ENCODE measurements at regions not wholly inside any gene's neighbourhood (a gene's known extent, or its start where the extent isn't known, plus 50 kb on each side); places are given as distances from the start of the nearest gene placed in this dataset.

DNA sequence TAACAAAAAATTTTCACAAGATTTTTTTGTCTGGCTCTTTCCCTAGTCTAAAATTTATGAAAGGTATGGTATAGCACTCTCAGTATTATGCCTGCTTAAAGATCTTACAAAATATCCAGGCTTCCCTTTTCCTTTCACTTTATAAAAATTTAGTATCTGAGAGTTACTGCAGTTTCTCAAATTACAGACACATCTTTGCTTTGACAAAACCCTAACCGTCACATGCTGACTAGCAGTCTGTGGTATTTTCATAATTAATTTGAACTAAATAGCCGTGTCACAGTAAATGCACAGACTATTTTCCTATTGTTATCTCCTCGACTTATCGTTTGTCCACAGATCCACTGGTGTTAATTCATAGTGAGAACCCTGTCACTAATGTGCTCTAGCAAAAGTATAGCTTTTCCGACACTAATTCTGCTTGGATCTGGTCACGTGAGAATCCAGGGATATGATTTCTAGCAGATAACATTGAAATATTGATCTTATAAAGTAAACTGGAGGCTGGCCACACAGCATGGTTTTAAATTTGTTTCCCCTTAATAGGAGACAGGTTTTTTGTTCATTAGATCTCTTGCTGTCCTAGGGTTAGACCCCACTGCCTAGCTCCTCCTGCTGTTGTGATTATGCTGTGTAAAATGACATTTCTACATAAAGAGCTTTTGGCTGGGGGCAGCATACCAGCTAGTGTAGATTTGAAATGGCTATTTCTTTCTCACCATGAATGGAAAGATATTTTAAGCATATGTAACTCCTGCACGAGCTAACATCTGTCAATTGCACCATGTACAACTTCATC is 340.6 kb upstream of the SASH1 start:
- no peaks in the 10 kb centered on the region for H4K20me1 ChIP-seq (ENCODE audit: insufficient read depth, low read length)
- no peak overlapping the region for H2AFZ ChIP-seq (replicated peaks; ENCODE audit: low read length, poor library complexity)
- no peak overlapping the region for H4K8ac ChIP-seq (ENCODE audit: low read depth in 2 of 2, low read length in 2 of 2)
- no peak overlapping the region for H3K14ac ChIP-seq (replicated peaks; ENCODE audit: low read depth, low read length)
- ATAC-seq (ENCODE audit: low read depth) = peak; percentile 56
- no peak for DNase-seq
- no peak overlapping the region for H4K5ac ChIP-seq (ENCODE audit: low read depth, low read length)
- no peaks in the 10 kb centered on the region for H3K36me3 ChIP-seq (ENCODE audit: control insufficient read depth, insufficient read depth, low read length)
- POLR2A ChIA-PET (ENCODE audit: unreplicated experiment) = no interaction called here
- H3K4me2 ChIP-seq (ENCODE audit: low read depth, low read length) = peak overlapping the region; percentile 77
- dilution Hi-C loops (cut with HindIII; ENCODE audit: low sequenced_read_pairs, unreplicated experiment) (no loop called here), intact Hi-C loops (cut with micrococcal nuclease) (no loop called here), in situ Hi-C loops (cut with MboI; ENCODE audit: low sequenced_read_pairs) (no loop called here)
- H2BK120ac ChIP-seq (ENCODE audit: low read depth, low read length) = no peak overlapping the region
- H3K79me1 ChIP-seq (ENCODE audit: low read depth in 1 of 2, low read length in 2 of 2) = no peaks in the 10 kb centered on the region
- no peaks in the 10 kb centered on the region for H3K4me1 ChIP-seq (ENCODE audit: control insufficient read depth, insufficient read depth, low read length)
- no TSS peak for BruUV-seq (replicated peaks)
- no peak overlapping the region for H2BK20ac ChIP-seq (ENCODE audit: low read depth, low read length)
- TF ChIP-seq, protein P1, sequence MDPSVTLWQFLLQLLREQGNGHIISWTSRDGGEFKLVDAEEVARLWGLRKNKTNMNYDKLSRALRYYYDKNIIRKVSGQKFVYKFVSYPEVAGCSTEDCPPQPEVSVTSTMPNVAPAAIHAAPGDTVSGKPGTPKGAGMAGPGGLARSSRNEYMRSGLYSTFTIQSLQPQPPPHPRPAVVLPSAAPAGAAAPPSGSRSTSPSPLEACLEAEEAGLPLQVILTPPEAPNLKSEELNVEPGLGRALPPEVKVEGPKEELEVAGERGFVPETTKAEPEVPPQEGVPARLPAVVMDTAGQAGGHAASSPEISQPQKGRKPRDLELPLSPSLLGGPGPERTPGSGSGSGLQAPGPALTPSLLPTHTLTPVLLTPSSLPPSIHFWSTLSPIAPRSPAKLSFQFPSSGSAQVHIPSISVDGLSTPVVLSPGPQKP (IDR thresholded peaks at IDR 0.05; ENCODE audit: borderline replicate concordance, low read depth, low read length) = no peak
- TF ChIP-seq MAZ (IDR thresholded peaks at IDR 0.05; ENCODE audit: borderline replicate concordance, low read depth, low read length) (no peak), FOS (IDR thresholded peaks at IDR 0.05; ENCODE audit: low read depth, low read length) (no peak), CHD1 (IDR thresholded peaks at IDR 0.05; ENCODE audit: low read depth, low read length) (no peak), POLR2A (IDR thresholded peaks at IDR 0.05; ENCODE audit: low read depth, low read length) (no peak), RCOR1 (IDR thresholded peaks at IDR 0.05; ENCODE audit: insufficient replicate concordance, low read length) (no peak), RFX5 (IDR thresholded peaks at IDR 0.05; ENCODE audit: low read depth, low read length) (no peak), SMC3 (IDR thresholded peaks at IDR 0.05; ENCODE audit: low read depth, low read length) (no peak), NFE2L2 (IDR thresholded peaks at IDR 0.05; ENCODE audit: low read depth, low read length) (no peak), CEBPB (IDR thresholded peaks at IDR 0.05; ENCODE audit: low read depth, low read length) (no peak), BHLHE40 (IDR thresholded peaks at IDR 0.05; ENCODE audit: low read depth, low read length) (no peak), RAD21 (IDR thresholded peaks at IDR 0.05; ENCODE audit: low read length) (no peak), MAFK (IDR thresholded peaks at IDR 0.05; ENCODE audit: low read depth, low read length) (no peak), MXI1 (IDR thresholded peaks at IDR 0.05; ENCODE audit: borderline replicate concordance, low read depth, low read length) (no peak)
- TF ChIP-seq, protein P2, sequence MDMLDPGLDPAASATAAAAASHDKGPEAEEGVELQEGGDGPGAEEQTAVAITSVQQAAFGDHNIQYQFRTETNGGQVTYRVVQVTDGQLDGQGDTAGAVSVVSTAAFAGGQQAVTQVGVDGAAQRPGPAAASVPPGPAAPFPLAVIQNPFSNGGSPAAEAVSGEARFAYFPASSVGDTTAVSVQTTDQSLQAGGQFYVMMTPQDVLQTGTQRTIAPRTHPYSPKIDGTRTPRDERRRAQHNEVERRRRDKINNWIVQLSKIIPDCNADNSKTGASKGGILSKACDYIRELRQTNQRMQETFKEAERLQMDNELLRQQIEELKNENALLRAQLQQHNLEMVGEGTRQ (IDR thresholded peaks at IDR 0.05; ENCODE audit: low read depth, low read length) = no peak
- TF ChIP-seq, protein P3, sequence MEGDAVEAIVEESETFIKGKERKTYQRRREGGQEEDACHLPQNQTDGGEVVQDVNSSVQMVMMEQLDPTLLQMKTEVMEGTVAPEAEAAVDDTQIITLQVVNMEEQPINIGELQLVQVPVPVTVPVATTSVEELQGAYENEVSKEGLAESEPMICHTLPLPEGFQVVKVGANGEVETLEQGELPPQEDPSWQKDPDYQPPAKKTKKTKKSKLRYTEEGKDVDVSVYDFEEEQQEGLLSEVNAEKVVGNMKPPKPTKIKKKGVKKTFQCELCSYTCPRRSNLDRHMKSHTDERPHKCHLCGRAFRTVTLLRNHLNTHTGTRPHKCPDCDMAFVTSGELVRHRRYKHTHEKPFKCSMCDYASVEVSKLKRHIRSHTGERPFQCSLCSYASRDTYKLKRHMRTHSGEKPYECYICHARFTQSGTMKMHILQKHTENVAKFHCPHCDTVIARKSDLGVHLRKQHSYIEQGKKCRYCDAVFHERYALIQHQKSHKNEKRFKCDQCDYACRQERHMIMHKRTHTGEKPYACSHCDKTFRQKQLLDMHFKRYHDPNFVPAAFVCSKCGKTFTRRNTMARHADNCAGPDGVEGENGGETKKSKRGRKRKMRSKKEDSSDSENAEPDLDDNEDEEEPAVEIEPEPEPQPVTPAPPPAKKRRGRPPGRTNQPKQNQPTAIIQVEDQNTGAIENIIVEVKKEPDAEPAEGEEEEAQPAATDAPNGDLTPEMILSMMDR (conservative IDR thresholded peaks at IDR 0.05; ENCODE audit: low read depth, low read length) = no peak
- H2BK5ac ChIP-seq (ENCODE audit: low read depth, low read length, poor library complexity, severe bottlenecking) = no peak overlapping the region
- no peak overlapping the region for H3K4me3 ChIP-seq (ENCODE audit: insufficient read depth, low read depth, low read length)
- H3K9me3 ChIP-seq (ENCODE audit: control insufficient read depth, insufficient read depth, low read length) = no peaks in the 10 kb centered on the region
- H3K9me1 ChIP-seq (ENCODE audit: insufficient read depth, low read length) = no peaks in the 10 kb centered on the region
- CTCF ChIA-PET = interaction anchor here (1.4 kb wide), 1 partner anchor 13 kb away, joined by 3 read pairs; no protein-coding TSS in a partner anchor
- no peak overlapping the region for H3K23ac ChIP-seq (ENCODE audit: low read depth, low read length)
- H3K9ac ChIP-seq (ENCODE audit: low read depth, low read length) = no peak overlapping the region
- H3K4ac ChIP-seq (ENCODE audit: low read depth, low read length) = no peak overlapping the region
- no peak overlapping the region for H3K56ac ChIP-seq (ENCODE audit: extremely low read depth, insufficient read depth, low read length)
- H2AK9ac ChIP-seq (replicated peaks; ENCODE audit: low read depth, low read length, poor library complexity) = no peak overlapping the region
- H3K27ac ChIP-seq (ENCODE audit: insufficient read depth, low read length) = no peak overlapping the region
- no CpG with 5 or more reads among the region's 7 CpGs for WGBS, 2 experiments (ENCODE audit: extremely low coverage in 2 of 2, insufficient read length in 1 of 2)
- H4K91ac ChIP-seq (ENCODE audit: insufficient read depth, low read depth, low read length) = no peak overlapping the region
- no peak overlapping the region for H3K18ac ChIP-seq (ENCODE audit: low read depth, low read length)
- H2AK5ac ChIP-seq (ENCODE audit: low read depth, low read length) = no peak overlapping the region
- no peak overlapping the region for H2BK15ac ChIP-seq (ENCODE audit: low read depth, low read length)
- H3K27me3 ChIP-seq (ENCODE audit: control insufficient read depth, insufficient read depth, low read length) = no peaks in the 10 kb centered on the region

Measured in IMR-90 (cell line).